ENCODE measurements at regions not wholly inside any gene's neighbourhood (a gene's known extent, or its start where the extent isn't known, plus 50 kb on each side); places are given as distances from the start of the nearest gene placed in this dataset.

DNA sequence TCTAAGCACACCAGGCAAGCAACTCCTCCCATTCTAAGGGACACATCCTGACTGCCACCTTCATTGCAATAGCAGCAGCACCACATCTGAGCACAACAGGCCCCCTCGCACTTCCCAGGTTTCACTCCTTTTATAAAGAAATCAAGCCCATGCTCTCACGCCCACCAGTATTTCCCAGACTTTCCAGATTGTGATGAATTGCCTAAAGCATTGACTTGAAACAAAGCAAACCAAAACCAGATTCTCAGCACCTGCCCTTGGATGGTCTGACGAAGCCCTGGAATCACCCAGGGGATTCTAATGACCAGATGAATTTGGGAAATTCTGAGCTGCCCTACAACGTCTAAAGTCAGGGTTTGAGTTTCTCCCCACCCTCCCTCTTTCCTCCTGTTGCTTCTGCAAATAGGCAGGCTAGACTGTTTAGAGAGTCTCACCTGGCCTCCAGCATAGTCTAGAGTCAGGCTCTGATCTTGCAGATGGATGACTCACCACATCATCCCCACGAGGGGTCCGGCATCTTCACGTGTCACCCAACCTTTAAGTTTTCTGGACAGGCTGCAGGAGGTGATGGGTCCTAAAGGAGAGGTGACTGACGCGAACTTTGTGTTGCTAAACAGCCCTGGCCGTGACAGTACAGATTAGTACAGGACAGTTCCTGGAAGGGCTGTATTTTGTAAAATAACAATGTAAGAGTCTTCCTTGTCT is 198.0 kb downstream of the SKIDA1 start:
- intact Hi-C loops (cut with DNase I; ENCODE audit: low total_unique reads) (no loop called here), in situ Hi-C loops (cut with MboI; ENCODE audit: low pct_ligation_motif_present in 1 of 4, low pct_unique_long_range_greater_than_20kb in 1 of 4, low sequenced_read_pairs in 3 of 4) (no loop called here)
- no peak for DNase-seq
- Histone ChIP-seq H3K4me3 (no peak overlapping the region), H3K27ac (no peak overlapping the region), H3K36me3 (no peaks in the 10 kb centered on the region), H3K4me1 (peaks cover 0 to 6% (median 3%) of the 10 kb centered on the region in 4 donors), H3K9me3 (no peaks in the 10 kb centered on the region), H3K27me3 (no peaks in the 10 kb centered on the region)
- TF ChIP-seq EP300 (IDR thresholded peaks at IDR 0.05; ENCODE audit: low read depth) = no peak
- TF ChIP-seq, protein P1, sequence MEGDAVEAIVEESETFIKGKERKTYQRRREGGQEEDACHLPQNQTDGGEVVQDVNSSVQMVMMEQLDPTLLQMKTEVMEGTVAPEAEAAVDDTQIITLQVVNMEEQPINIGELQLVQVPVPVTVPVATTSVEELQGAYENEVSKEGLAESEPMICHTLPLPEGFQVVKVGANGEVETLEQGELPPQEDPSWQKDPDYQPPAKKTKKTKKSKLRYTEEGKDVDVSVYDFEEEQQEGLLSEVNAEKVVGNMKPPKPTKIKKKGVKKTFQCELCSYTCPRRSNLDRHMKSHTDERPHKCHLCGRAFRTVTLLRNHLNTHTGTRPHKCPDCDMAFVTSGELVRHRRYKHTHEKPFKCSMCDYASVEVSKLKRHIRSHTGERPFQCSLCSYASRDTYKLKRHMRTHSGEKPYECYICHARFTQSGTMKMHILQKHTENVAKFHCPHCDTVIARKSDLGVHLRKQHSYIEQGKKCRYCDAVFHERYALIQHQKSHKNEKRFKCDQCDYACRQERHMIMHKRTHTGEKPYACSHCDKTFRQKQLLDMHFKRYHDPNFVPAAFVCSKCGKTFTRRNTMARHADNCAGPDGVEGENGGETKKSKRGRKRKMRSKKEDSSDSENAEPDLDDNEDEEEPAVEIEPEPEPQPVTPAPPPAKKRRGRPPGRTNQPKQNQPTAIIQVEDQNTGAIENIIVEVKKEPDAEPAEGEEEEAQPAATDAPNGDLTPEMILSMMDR (IDR thresholded peaks at IDR 0.05) = no peak
- TF ChIP-seq POLR2AphosphoS5 (IDR thresholded peaks at IDR 0.05) = no peak
- no peak for TF ChIP-seq POLR2A (IDR thresholded peaks at IDR 0.05)
- WGBS, 2 donors (ENCODE audit: low coverage in 1 of 2) = 78 to 93% methylated on average over 3 to 10 of the region's 10 CpGs

DNA sequence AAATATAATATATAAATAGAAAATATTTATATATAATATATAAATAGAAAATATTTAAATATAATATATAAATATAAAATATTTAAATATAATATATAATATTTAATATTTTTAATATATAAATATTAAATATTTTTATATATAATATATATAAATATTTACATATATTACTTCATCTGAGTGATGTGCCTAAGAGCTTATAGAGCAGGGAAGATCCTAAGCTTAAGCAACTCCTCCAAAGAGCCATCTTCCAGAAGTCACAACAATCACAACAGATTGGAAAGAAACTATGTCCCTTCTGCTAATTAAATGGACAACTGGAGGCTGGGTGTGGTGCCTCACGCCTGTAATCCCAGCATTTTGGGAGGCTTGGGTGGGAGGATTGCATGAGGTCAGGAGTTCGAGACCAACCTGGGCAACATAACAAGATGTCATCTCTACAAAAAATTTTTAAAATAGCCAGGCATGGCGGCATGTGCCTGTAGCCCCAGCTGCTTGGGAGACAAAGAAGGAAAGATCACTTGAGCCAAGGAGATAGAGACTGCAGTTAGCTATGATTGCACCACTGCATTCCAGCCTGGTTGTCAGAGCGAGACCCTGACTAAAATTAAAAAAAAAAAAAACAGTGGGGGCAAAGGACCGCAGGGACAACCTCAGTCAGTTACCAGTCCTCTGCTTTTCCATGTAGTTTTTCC is 198.7 kb downstream of the SKIDA1 start:
- in situ Hi-C loops (cut with MboI; ENCODE audit: low pct_ligation_motif_present in 1 of 4, low pct_unique_long_range_greater_than_20kb in 1 of 4, low sequenced_read_pairs in 3 of 4) = no loop called here

DNA sequence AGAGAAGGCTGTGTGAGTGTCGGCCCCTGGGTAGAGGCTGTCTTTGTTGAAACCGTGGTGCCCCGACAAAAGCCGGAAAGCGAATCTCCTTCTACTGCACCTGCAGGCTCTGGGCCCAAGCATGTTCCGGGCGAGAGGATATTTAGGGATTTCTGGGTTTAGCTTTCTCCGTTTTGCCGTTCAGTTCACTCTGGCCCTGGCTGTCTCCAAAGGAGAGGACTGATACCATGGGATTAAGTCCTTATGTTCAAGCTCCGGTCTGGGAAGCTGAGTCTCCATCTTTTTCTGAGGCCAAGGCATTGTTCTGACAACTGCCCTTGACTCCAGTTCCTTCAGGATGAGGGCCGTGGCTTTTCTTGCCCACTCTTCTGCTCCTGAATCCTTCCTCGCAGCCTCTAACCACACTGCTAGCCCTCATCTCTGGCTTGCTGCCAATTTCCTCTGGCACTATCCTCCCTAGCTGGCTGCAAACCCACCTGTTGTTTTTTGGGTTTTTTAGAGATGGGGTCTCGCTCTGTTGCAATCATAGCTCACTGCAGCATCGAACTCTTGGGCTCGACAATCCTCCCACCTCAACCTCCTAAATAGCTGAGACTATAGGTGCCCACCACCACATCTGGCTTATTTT is 206.8 kb downstream of the SKIDA1 start:
- H3K9me3 ChIP-seq = no peaks in the 10 kb centered on the region
- 63 to 85% methylated on average over 5 to 15 of the region's 15 CpGs for WGBS, 2 donors (ENCODE audit: low coverage in 1 of 2)
- peaks cover 0 to 16% (median 4%) of the 10 kb centered on the region in 4 donors for H3K4me1 ChIP-seq
- intact Hi-C loops (cut with DNase I; ENCODE audit: low total_unique reads) (no loop called here), in situ Hi-C loops (cut with MboI; ENCODE audit: low pct_ligation_motif_present in 1 of 4, low pct_unique_long_range_greater_than_20kb in 1 of 4, low sequenced_read_pairs in 3 of 4) (no loop called here)
- no peaks in the 10 kb centered on the region for H3K36me3 ChIP-seq
- TF ChIP-seq POLR2AphosphoS5 (IDR thresholded peaks at IDR 0.05) (no peak), POLR2A (IDR thresholded peaks at IDR 0.05) (no peak), EP300 (IDR thresholded peaks at IDR 0.05; ENCODE audit: low read depth) (no peak)
- H3K4me3 ChIP-seq = no peak overlapping the region
- no peak overlapping the region for H3K27ac ChIP-seq
- H3K27me3 ChIP-seq = no peaks in the 10 kb centered on the region
- DNase-seq = no peak

More for the DNA sequence above, 198.7 kb downstream of the SKIDA1 start:
- peaks cover 0 to 6% (median 3%) of the 10 kb centered on the region in 4 donors for H3K4me1 ChIP-seq
- H3K4me3 ChIP-seq = no peak overlapping the region
- no peaks in the 10 kb centered on the region for H3K36me3 ChIP-seq
- H3K9me3 ChIP-seq = no peaks in the 10 kb centered on the region
- no peak overlapping the region for H3K27ac ChIP-seq
- TF ChIP-seq, protein P1 (IDR thresholded peaks at IDR 0.05) = no peak
- TF ChIP-seq POLR2A (IDR thresholded peaks at IDR 0.05) (no peak), EP300 (IDR thresholded peaks at IDR 0.05; ENCODE audit: low read depth) (no peak), POLR2AphosphoS5 (IDR thresholded peaks at IDR 0.05) (no peak)
- DNase-seq = no peak
- no peaks in the 10 kb centered on the region for H3K27me3 ChIP-seq
- intact Hi-C loops (cut with DNase I; ENCODE audit: low total_unique reads) = no loop called here
- 80 to 89% methylated on average over 5 of the region's 5 CpGs for WGBS, 2 donors (ENCODE audit: low coverage in 1 of 2)

DNA sequence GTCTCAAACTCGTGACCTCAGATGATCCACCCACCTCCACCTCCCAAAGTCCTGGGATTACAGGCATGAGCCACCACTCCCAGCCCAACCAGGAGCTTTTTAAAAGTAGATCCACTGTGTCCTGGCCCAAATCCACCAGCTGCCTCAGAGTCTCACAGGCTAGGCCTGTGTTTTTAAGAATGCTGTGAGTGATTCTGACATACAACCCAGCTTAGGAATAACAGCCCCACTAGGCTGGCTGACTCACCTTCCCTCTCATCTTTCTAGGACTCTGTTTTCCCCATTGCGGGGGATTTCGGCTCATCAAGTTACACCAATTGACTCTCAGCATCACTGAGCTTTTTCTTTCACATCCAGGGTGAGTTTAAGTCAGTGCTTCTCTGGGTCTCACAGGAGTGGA is 207.6 kb downstream of the SKIDA1 start:
- H3K36me3 ChIP-seq = no peaks in the 10 kb centered on the region
- in situ Hi-C loops (cut with MboI; ENCODE audit: low pct_ligation_motif_present in 1 of 4, low pct_unique_long_range_greater_than_20kb in 1 of 4, low sequenced_read_pairs in 3 of 4) = no loop called here
- intact Hi-C loops (cut with DNase I; ENCODE audit: low total_unique reads) = no loop called here
- H3K9me3 ChIP-seq = no peaks in the 10 kb centered on the region
- H3K27ac ChIP-seq = no peak overlapping the region
- H3K27me3 ChIP-seq = no peaks in the 10 kb centered on the region
- H3K4me1 ChIP-seq = peaks cover 0 to 16% (median 4%) of the 10 kb centered on the region in 4 donors
- TF ChIP-seq POLR2AphosphoS5 (IDR thresholded peaks at IDR 0.05) (no peak), EP300 (IDR thresholded peaks at IDR 0.05; ENCODE audit: low read depth) (no peak), POLR2A (IDR thresholded peaks at IDR 0.05) (no peak)
- TF ChIP-seq, protein P1 (IDR thresholded peaks at IDR 0.05) = no peak
- DNase-seq = no peak
- no peak overlapping the region for H3K4me3 ChIP-seq
- WGBS, 2 donors (ENCODE audit: low coverage in 1 of 2) = 88% methylated on average over 3 of the region's 3 CpGs; no CpG with 5 or more reads in 1 of the 2 donors
